IMR-90 (cell line): ENCODE measurements at regions not wholly inside any gene's neighbourhood (a gene's known extent, or its start where the extent isn't known, plus 50 kb on each side); places are given as distances from the start of the nearest gene placed in this dataset.

ENCODE experiments used
- ATAC-seq: fragments of 200-7000 bp; cut with Tn5 transposase; 2 replicates; pipeline ENCODE4 v1.9.1; 2020; ENCODE audit warnings: low read depth, mild to moderate bottlenecking, moderate library complexity
- BruUV-seq: library from RNA; stranded (reverse); fragments of 400-500 nt; replicated peaks from 2 replicates; lab custom pipeline; 2021; lab: Mats Ljungman, UMichigan
- CTCF ChIA-PET: fragments of 300-600 bp; formaldehyde crosslinking; extraction: SDS; loops from one replicate; lab custom pipeline; 2021; ENCODE audit warnings: antibody characterized with exemption; lab: Yijun Ruan, JAX
- POLR2A ChIA-PET: fragments of 300-600 bp; sonication (Branson Sonifier 250); formaldehyde crosslinking; loops from one replicate; lab custom pipeline; 2022; ENCODE audit warnings: antibody characterized with exemption; ENCODE audit not compliant: unreplicated experiment; lab: Charles Lee
- DNase-seq: peaks from one replicate; pipeline ENCODE4 v3.0.0; 2013
- H2AFZ ChIP-seq: replicated peaks from 2 replicates; pipeline ENCODE3; 2013; ENCODE audit warnings: low read length, mild to moderate bottlenecking; ENCODE audit not compliant: poor library complexity
- H2AK5ac ChIP-seq: 2 replicates; pipeline ENCODE4 v1.6.1; 2013; ENCODE audit warnings: low read depth, low read length, inconsistent platforms
- H2AK9ac ChIP-seq: replicated peaks from 2 replicates; pipeline ENCODE3; 2013; ENCODE audit warnings: mild to moderate bottlenecking, low read depth, low read length, moderate library complexity; ENCODE audit not compliant: poor library complexity
- H2BK120ac ChIP-seq: 2 replicates; pipeline ENCODE4 v1.6.1; 2013; ENCODE audit warnings: low read depth, low read length, inconsistent platforms
- H2BK15ac ChIP-seq: 3 replicates; pipeline ENCODE4 v1.6.1; 2013; ENCODE audit warnings: low read depth, low read length, inconsistent platforms
- H2BK20ac ChIP-seq: 2 replicates; pipeline ENCODE4 v1.6.1; 2013; ENCODE audit warnings: low read depth, mild to moderate bottlenecking, inconsistent platforms, low read length, moderate library complexity
- H2BK5ac ChIP-seq: 2 replicates; pipeline ENCODE4 v1.6.1; 2013; ENCODE audit warnings: mild to moderate bottlenecking, low read depth, low read length, inconsistent platforms; ENCODE audit not compliant: poor library complexity, severe bottlenecking
- H3K14ac ChIP-seq: replicated peaks from 2 replicates; pipeline ENCODE4 v1.6.1; 2013; ENCODE audit warnings: low read depth, low read length, inconsistent platforms
- H3K18ac ChIP-seq: 2 replicates; pipeline ENCODE4 v1.6.1; 2013; ENCODE audit warnings: low read depth, low read length, control low read depth
- H3K23ac ChIP-seq: 2 replicates; pipeline ENCODE4 v1.6.1; 2013; ENCODE audit warnings: low read depth, low read length, inconsistent platforms
- H3K27ac ChIP-seq: 2 replicates; pipeline ENCODE4 v1.5.1; 2013; ENCODE audit warnings: mild to moderate bottlenecking, control low read depth, low read length; ENCODE audit not compliant: insufficient read depth
- H3K27me3 ChIP-seq: 2 replicates; pipeline ENCODE4 v1.6.1; 2013; ENCODE audit warnings: low read length; ENCODE audit not compliant: control insufficient read depth, insufficient read depth
- H3K36me3 ChIP-seq: 2 replicates; pipeline ENCODE4 v1.6.1; 2013; ENCODE audit warnings: low read length, mixed read lengths; ENCODE audit not compliant: control insufficient read depth, insufficient read depth
- H3K4ac ChIP-seq: 2 replicates; pipeline ENCODE4 v1.6.1; 2013; ENCODE audit warnings: low read depth, low read length, inconsistent platforms
- H3K4me1 ChIP-seq: 2 replicates; pipeline ENCODE4 v1.6.1; 2013; ENCODE audit warnings: low read length, mixed read lengths; ENCODE audit not compliant: control insufficient read depth, insufficient read depth
- H3K4me2 ChIP-seq: 2 replicates; pipeline ENCODE4 v1.6.1; 2013; ENCODE audit warnings: low read depth, mild to moderate bottlenecking, control low read depth, low read length, moderate library complexity
- H3K4me3 ChIP-seq: 2 replicates; pipeline ENCODE4 v1.5.1; 2013; ENCODE audit warnings: low read depth, mild to moderate bottlenecking, control low read depth, low read length, moderate library complexity; ENCODE audit not compliant: insufficient read depth
- H3K56ac ChIP-seq: 2 replicates; pipeline ENCODE4 v1.6.1; 2013; ENCODE audit warnings: low read length, inconsistent platforms; ENCODE audit not compliant: insufficient read depth; ENCODE audit errors: extremely low read depth
- H3K79me1 ChIP-seq, 2 experiments: 2 replicates each; pipeline ENCODE4 v1.6.1; 2013; ENCODE audit warnings: low read length in 2 of 2, inconsistent platforms in 1 of 2, low read depth in 1 of 2
- H3K9ac ChIP-seq: 2 replicates; pipeline ENCODE4 v1.6.1; 2013; ENCODE audit warnings: low read depth, low read length, control low read depth
- H3K9me1 ChIP-seq: 2 replicates; pipeline ENCODE4 v1.6.1; 2013; ENCODE audit warnings: low read length, inconsistent platforms; ENCODE audit not compliant: insufficient read depth
- H3K9me3 ChIP-seq: 2 replicates; pipeline ENCODE4 v1.6.1; 2013; ENCODE audit warnings: low read length; ENCODE audit not compliant: control insufficient read depth, insufficient read depth
- H4K20me1 ChIP-seq: 2 replicates; pipeline ENCODE4 v1.6.1; 2013; ENCODE audit warnings: low read length, inconsistent platforms; ENCODE audit not compliant: insufficient read depth
- H4K5ac ChIP-seq: 2 replicates; pipeline ENCODE4 v1.6.1; 2013; ENCODE audit warnings: mild to moderate bottlenecking, low read depth, low read length, control low read depth
- H4K8ac ChIP-seq, 2 experiments: 2 replicates each; pipeline ENCODE4 v1.6.1; 2013; ENCODE audit warnings: low read depth in 2 of 2, low read length in 2 of 2, control low read depth in 1 of 2, inconsistent platforms in 1 of 2
- H4K91ac ChIP-seq: 2 replicates; pipeline ENCODE4 v1.6.1; 2013; ENCODE audit warnings: low read depth, low read length, inconsistent platforms; ENCODE audit not compliant: insufficient read depth
- BHLHE40 ChIP-seq: fragments of 150-350 bp; IDR thresholded peaks from 2 replicates; pipeline ENCODE4 v1.6.1; 2016; ENCODE audit warnings: mild to moderate bottlenecking, low read depth, low read length
- CEBPB ChIP-seq: IDR thresholded peaks from 2 replicates; pipeline ENCODE4 v1.6.1; 2012; ENCODE audit warnings: low read depth, low read length, improper control_type of control experiment
- CHD1 ChIP-seq: IDR thresholded peaks from 2 replicates; pipeline ENCODE4 v1.6.1; 2012; ENCODE audit warnings: low read depth, low read length, improper control_type of control experiment
- FOS ChIP-seq: fragments of 150-350 bp; IDR thresholded peaks from 2 replicates; pipeline ENCODE4 v1.6.1; 2016; ENCODE audit warnings: low read depth, low read length
- MAFK ChIP-seq: IDR thresholded peaks from 2 replicates; pipeline ENCODE4 v1.6.1; 2012; ENCODE audit warnings: low read depth, low read length, improper control_type of control experiment
- MAZ ChIP-seq: IDR thresholded peaks from 2 replicates; pipeline ENCODE4 v1.6.1; 2012; ENCODE audit warnings: low read depth, mild to moderate bottlenecking, low read length, improper control_type of control experiment, moderate library complexity, borderline replicate concordance
- MXI1 ChIP-seq: IDR thresholded peaks from 2 replicates; pipeline ENCODE4 v1.6.1; 2012; ENCODE audit warnings: low read depth, mild to moderate bottlenecking, low read length, moderate library complexity, borderline replicate concordance
- NFE2L2 ChIP-seq: fragments of 150-350 bp; IDR thresholded peaks from 2 replicates; pipeline ENCODE4 v1.6.1; 2016; ENCODE audit warnings: low read depth, mild to moderate bottlenecking, low read length
- RCOR1 ChIP-seq: IDR thresholded peaks from 2 replicates; pipeline ENCODE4 v1.6.1; 2012; ENCODE audit warnings: mild to moderate bottlenecking, low read length, improper control_type of control experiment; ENCODE audit not compliant: insufficient replicate concordance
- RFX5 ChIP-seq: IDR thresholded peaks from 2 replicates; pipeline ENCODE4 v1.8.0; 2012; ENCODE audit warnings: low read depth, mild to moderate bottlenecking, low read length, moderate library complexity
- WGBS, 2 experiments: methylation state at CpG; one replicate each; pipeline versions ENCODE4 v1.1.5 to v1.1.7; 2013; ENCODE audit warnings: missing lambda C conversion rate in 2 of 2; ENCODE audit not compliant: insufficient read length in 1 of 2; ENCODE audit errors: extremely low coverage in 2 of 2; 5-methylcytosine and 5-hydroxymethylcytosine counted together
- dilution Hi-C: fragments of 300-500 bp; cut with HindIII; formaldehyde crosslinking; loops from one replicate; pipeline ENCODE4 v1.14.3; 2018; ENCODE audit warnings: low sequenced_read_pairs; ENCODE audit not compliant: unreplicated experiment
- in situ Hi-C: fragments of 300-500 bp; cut with MboI; formaldehyde crosslinking; loops from 3 replicates; pipeline ENCODE4 v1.14.3; 2019; ENCODE audit warnings: low sequenced_read_pairs, inconsistent platforms, mixed read lengths
- intact Hi-C: fragments of 100-400 bp; cut with micrococcal nuclease; formaldehyde crosslinking; loops from 2 replicates; pipeline ENCODE4 v1.10.0; 2022
- TF ChIP-seq, protein P1 (sequence below): fragments of 150-350 bp; IDR thresholded peaks from 2 replicates; pipeline ENCODE4 v1.6.1; 2017; ENCODE audit warnings: mild to moderate bottlenecking, antibody characterized with exemption, low read length, low read depth
- TF ChIP-seq, protein P2 (sequence below): fragments of 150-350 bp; IDR thresholded peaks from 2 replicates; pipeline ENCODE4 v1.6.1; 2016; ENCODE audit warnings: low read depth, mild to moderate bottlenecking, low read length, moderate library complexity, borderline replicate concordance

DNA sequence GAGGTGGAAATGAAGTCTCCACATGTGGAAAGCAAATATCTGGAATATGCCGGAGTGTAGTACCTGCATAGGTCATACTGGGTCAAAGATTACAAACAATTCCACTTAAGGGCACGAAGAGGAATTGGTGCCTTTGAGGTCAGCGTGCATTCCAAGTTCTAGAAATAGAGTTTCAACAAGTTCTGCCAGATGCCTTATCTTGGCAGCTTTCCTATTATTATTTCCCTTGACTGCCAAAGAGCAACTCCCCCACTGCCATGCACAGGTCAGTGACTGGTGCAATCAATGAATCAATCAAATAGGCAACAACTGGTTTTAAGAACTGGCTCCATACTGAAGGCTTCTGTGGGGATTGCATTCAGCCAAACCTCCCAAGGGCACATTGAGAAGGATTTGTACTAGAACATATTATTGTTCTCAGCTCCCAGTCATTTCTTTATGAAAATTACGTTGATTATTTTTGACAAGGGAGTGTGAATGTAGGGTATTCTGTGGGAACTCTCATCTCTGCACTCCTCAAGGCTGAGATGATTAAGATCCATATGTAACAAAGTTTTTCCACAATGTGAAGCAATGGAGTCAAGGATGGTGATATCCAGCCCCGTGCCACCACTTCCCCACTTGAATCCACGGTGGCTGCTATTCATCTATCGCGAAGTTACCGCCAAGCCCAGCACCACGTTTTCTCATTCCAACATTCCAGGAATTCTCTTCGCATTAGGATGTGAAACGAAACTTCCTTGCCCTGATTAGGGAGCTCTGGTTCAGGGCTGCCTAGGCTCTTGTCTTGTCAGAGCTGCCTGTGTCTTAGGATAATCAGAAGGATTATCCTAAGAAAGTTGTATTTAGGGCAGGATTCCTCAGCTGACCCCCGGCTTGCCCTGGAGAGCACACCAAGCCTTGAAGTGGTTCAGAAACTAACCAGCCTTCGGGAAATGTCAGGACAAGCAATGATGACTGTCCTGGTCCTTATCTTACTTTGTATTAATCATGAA, 115.1 kb upstream of the PCED1B start:
- peak overlapping the region; percentile 87 for H3K4ac ChIP-seq
- H4K5ac ChIP-seq, result peak overlapping the region; percentile 62; the same call in 1 of the 2 replicates
- WGBS, 2 experiments, result 60% methylated on average over 1 of the region's 14 CpGs; no CpG with 5 or more reads in 1 of the 2 experiments
- H3K9me1 ChIP-seq, result peaks cover 5% of the 10 kb centered on the region
- H4K20me1 ChIP-seq, result no peaks in the 10 kb centered on the region
- H2BK20ac ChIP-seq, result peak overlapping the region; percentile 89
- peak overlapping the region; percentile 76 for H2AFZ ChIP-seq
- peak overlapping the region; percentile 77; the same call in 1 of the 2 replicates for H3K23ac ChIP-seq
- H3K4me2 ChIP-seq, result peak overlapping the region; percentile 88
- peak overlapping the region; percentile 59; the same call in 1 of the 2 replicates for H3K27ac ChIP-seq
- H3K36me3 ChIP-seq, result no peaks in the 10 kb centered on the region
- no peaks in the 10 kb centered on the region for H3K9me3 ChIP-seq
- H3K18ac ChIP-seq, result peak overlapping the region; percentile 91
- H2AK9ac ChIP-seq, result peak overlapping the region; percentile 4
- no peak overlapping the region for H3K4me3 ChIP-seq
- H3K4me1 ChIP-seq, result peaks cover 5% of the 10 kb centered on the region; the same call in 1 of the 2 replicates
- ATAC-seq, result peak; percentile 95
- peak overlapping the region; percentile 60; the same call in 1 of the 2 replicates for H3K56ac ChIP-seq
- peak overlapping the region; percentile 57; the same call in 2 of the 3 replicates for H2BK15ac ChIP-seq
- CTCF ChIA-PET, result interaction anchor here (1.7 kb wide), 1 partner anchor 20 kb away, joined by 4 read pairs; no protein-coding TSS in a partner anchor
- H3K27me3 ChIP-seq, result no peaks in the 10 kb centered on the region
- intact Hi-C loops (no loop called here), in situ Hi-C loops (no loop called here), dilution Hi-C loops (no loop called here)
- peak overlapping the region; percentile 90 for H2BK120ac ChIP-seq
- H2BK5ac ChIP-seq, result peak overlapping the region; percentile 79
- DNase-seq, result peak; percentile 64
- BruUV-seq, result no TSS peak
- H2AK5ac ChIP-seq, result peak overlapping the region; percentile 63
- 0 out of 2 replicates have a peak overlapping the region, but pooled peaks have one; percentile 18 for H3K9ac ChIP-seq
- H3K14ac ChIP-seq, result peak overlapping the region; percentile 75
- no peaks in the 10 kb centered on the region for H3K79me1 ChIP-seq
- H4K8ac ChIP-seq, result peak overlapping the region; percentile 1 to 91; a peak in 3 of 4 replicates
- POLR2A ChIA-PET, result no interaction called here
- H4K91ac ChIP-seq, result peak overlapping the region; percentile 85
- TF ChIP-seq RCOR1 (no peak), FOS (no peak), BHLHE40 (no peak), MAFK (no peak), NFE2L2 (no peak), MXI1 (no peak), CHD1 (no peak), MAZ (no peak), RFX5 (no peak), CEBPB (no peak)
- TF ChIP-seq, protein P1, sequence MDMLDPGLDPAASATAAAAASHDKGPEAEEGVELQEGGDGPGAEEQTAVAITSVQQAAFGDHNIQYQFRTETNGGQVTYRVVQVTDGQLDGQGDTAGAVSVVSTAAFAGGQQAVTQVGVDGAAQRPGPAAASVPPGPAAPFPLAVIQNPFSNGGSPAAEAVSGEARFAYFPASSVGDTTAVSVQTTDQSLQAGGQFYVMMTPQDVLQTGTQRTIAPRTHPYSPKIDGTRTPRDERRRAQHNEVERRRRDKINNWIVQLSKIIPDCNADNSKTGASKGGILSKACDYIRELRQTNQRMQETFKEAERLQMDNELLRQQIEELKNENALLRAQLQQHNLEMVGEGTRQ, result no peak
- TF ChIP-seq, protein P2, sequence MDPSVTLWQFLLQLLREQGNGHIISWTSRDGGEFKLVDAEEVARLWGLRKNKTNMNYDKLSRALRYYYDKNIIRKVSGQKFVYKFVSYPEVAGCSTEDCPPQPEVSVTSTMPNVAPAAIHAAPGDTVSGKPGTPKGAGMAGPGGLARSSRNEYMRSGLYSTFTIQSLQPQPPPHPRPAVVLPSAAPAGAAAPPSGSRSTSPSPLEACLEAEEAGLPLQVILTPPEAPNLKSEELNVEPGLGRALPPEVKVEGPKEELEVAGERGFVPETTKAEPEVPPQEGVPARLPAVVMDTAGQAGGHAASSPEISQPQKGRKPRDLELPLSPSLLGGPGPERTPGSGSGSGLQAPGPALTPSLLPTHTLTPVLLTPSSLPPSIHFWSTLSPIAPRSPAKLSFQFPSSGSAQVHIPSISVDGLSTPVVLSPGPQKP, result no peak
